ENCODE measurements at regions not wholly inside any gene's neighbourhood (a gene's known extent, or its start where the extent isn't known, plus 50 kb on each side); places are given as distances from the start of the nearest gene placed in this dataset.

DNA sequence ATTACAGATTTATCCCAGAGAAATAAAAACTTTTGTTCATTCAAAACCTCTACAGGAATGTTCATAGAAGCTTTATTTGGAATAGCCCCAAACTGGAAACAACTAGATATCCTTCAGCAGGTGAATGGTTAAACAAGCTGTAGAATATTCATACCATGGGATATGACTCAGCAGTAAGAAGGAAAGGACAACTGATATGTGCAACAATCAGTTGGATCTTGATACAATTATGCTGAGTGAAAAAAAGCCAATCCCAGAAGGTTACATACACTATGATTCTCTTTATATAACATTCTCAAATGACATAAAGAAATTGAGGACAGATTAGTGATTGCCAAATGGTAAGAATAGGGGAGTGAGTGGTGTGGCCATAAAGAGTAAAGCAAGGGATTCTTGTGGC, 376.7 kb downstream of the S1PR1 start:
- no peak for TF ChIP-seq POLR2A (IDR thresholded peaks at IDR 0.05)
- TF ChIP-seq, protein P1, sequence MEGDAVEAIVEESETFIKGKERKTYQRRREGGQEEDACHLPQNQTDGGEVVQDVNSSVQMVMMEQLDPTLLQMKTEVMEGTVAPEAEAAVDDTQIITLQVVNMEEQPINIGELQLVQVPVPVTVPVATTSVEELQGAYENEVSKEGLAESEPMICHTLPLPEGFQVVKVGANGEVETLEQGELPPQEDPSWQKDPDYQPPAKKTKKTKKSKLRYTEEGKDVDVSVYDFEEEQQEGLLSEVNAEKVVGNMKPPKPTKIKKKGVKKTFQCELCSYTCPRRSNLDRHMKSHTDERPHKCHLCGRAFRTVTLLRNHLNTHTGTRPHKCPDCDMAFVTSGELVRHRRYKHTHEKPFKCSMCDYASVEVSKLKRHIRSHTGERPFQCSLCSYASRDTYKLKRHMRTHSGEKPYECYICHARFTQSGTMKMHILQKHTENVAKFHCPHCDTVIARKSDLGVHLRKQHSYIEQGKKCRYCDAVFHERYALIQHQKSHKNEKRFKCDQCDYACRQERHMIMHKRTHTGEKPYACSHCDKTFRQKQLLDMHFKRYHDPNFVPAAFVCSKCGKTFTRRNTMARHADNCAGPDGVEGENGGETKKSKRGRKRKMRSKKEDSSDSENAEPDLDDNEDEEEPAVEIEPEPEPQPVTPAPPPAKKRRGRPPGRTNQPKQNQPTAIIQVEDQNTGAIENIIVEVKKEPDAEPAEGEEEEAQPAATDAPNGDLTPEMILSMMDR (IDR thresholded peaks at IDR 0.05): no peak

All from gastroesophageal sphincter (tissue), 3 donors.